HCT116 (cell line): ENCODE measurements at regions not wholly inside any gene's neighbourhood (a gene's known extent, or its start where the extent isn't known, plus 50 kb on each side); places are given as distances from the start of the nearest gene placed in this dataset.
"Not testable (repeated sequence)": the region's sequence is repeated elsewhere in the genome, so short reads cannot be mapped to it uniquely, and the experiment has no call there.

ENCODE experiments used
- ATAC-seq: fragments of 200-7000 bp; cut with Tn5 transposase; 2 replicates; pipeline ENCODE4 v1.9.1; 2020; ENCODE audit warnings: mild to moderate bottlenecking, moderate library complexity
- BruUV-seq: library from RNA; stranded (reverse); fragments of 400-500 nt; replicated peaks from 2 replicates; lab custom pipeline; 2021; lab: Mats Ljungman, UMichigan
- CTCF ChIA-PET: fragments of 300-600 bp; sonication (Branson Sonifier 250); formaldehyde crosslinking; loops from one replicate; lab custom pipeline; 2021; ENCODE audit warnings: antibody characterized with exemption; lab: Charles Lee
- POLR2A ChIA-PET: fragments of 300-600, 350-600 bp; sonication (Branson Sonifier 250); formaldehyde crosslinking; loops from one replicate; lab custom pipeline; 2021; ENCODE audit warnings: antibody characterized with exemption; lab: Charles Lee
- RAD21 ChIA-PET, 2 experiments: fragments of 300-600 bp; sonication (Branson Sonifier 250); formaldehyde crosslinking; loops; one replicate each; lab custom pipeline; 2023; ENCODE audit warnings: low total read pairs in 2 of 2; ENCODE audit not compliant: uncharacterized antibody in 2 of 2, unreplicated experiment in 2 of 2, low non-redundant PET in 1 of 2; lab: Charles Lee
- DNase-seq: peaks from one replicate; pipeline ENCODE4 v3.0.0-alpha.2; 2010; ENCODE audit warnings: low read depth, low spot score
- H2AFZ ChIP-seq: fragments of 200-600 bp; shearing (Covaris generic), sonication (generic); 2 replicates; pipeline ENCODE4 v1.6.1; 2017; ENCODE audit warnings: low read depth, mixed run types, mixed read lengths, antibody characterized with exemption, low read length; ENCODE audit not compliant: poor library complexity, severe bottlenecking
- H3K27ac ChIP-seq: 2 replicates; pipeline ENCODE4 v1.5.1; 2012; ENCODE audit warnings: low read depth, low read length
- H3K27me3 ChIP-seq: fragments of 200-600 bp; sonication (generic); 2 replicates; pipeline ENCODE4 v1.6.1; 2016; ENCODE audit warnings: mixed run types, low read length, mixed read lengths; ENCODE audit not compliant: insufficient read depth
- H3K36me3 ChIP-seq, 2 experiments: fragments of 200-500 bp in 1 of 2; fragments of 200-600 bp in 1 of 2; sonication (Bioruptor generic) in 1 of 2; sonication (generic) in 1 of 2; 2 replicates each; pipeline versions ENCODE4 v1.5.1 to v1.6.1; 2014 to 2016; ENCODE audit warnings: low read length in 2 of 2, inconsistent platforms in 1 of 2, mixed read lengths in 1 of 2, mixed run types in 1 of 2; ENCODE audit not compliant: insufficient read depth in 2 of 2, control insufficient read depth in 1 of 2
- H3K4me1 ChIP-seq, 2 experiments: fragments of 200-600 bp in 1 of 2; sonication (generic) in 1 of 2; 2 replicates each; pipeline versions ENCODE4 v1.5.1 to v1.6.1; 2012 to 2017; ENCODE audit warnings: low read length in 2 of 2, inconsistent platforms in 1 of 2, mild to moderate bottlenecking in 1 of 2, mixed read lengths in 1 of 2, mixed run types in 1 of 2, moderate library complexity in 1 of 2; ENCODE audit not compliant: insufficient read depth in 2 of 2, control insufficient read depth in 1 of 2
- H3K4me2 ChIP-seq: fragments of 200-600 bp; sonication (generic); 2 replicates; pipeline ENCODE4 v1.6.1; 2017; ENCODE audit warnings: mixed run types, low read length, mixed read lengths
- H3K4me3 ChIP-seq, 2 experiments: fragments of 200-600 bp in 1 of 2; sonication (generic) in 1 of 2; replicated peaks in 1 of 2; 2 replicates each; pipeline ENCODE4 v1.5.1; 2011 to 2016; ENCODE audit warnings: low read length in 2 of 2, control low read depth in 1 of 2, low read depth in 1 of 2, mild to moderate bottlenecking in 1 of 2, mixed read lengths in 1 of 2, mixed run types in 1 of 2
- H3K79me2 ChIP-seq: fragments of 200-600 bp; sonication (generic); 2 replicates; pipeline ENCODE4 v1.6.1; 2017; ENCODE audit warnings: mild to moderate bottlenecking, mixed run types, low read length, moderate library complexity, mixed read lengths; ENCODE audit not compliant: insufficient read depth
- H3K9ac ChIP-seq: fragments of 200-600 bp; sonication (generic); 2 replicates; pipeline ENCODE4 v1.6.1; 2016; ENCODE audit warnings: low read length, mixed read lengths
- H3K9me2 ChIP-seq: fragments of 200-600 bp; sonication (generic), shearing (Covaris generic); 2 replicates; pipeline ENCODE4 v1.6.1; 2017; ENCODE audit warnings: mixed run types, mild to moderate bottlenecking, moderate library complexity; ENCODE audit not compliant: insufficient read depth
- H3K9me3 ChIP-seq, 2 experiments: fragments of 200-500 bp in 1 of 2; fragments of 200-600 bp in 1 of 2; sonication (Bioruptor generic) in 1 of 2; sonication (generic) in 1 of 2; 2 replicates each; pipeline ENCODE4 v1.6.1; 2014 to 2017; ENCODE audit warnings: low read length in 2 of 2, mixed read lengths in 2 of 2, inconsistent platforms in 1 of 2, low read depth in 1 of 2, mild to moderate bottlenecking in 1 of 2, mixed run types in 1 of 2, moderate library complexity in 1 of 2; ENCODE audit not compliant: control insufficient read depth in 1 of 2, insufficient read depth in 1 of 2
- H4K20me1 ChIP-seq: fragments of 200-600 bp; sonication (generic), shearing (Covaris generic); 2 replicates; pipeline ENCODE4 v1.6.1; 2017; ENCODE audit warnings: mixed run types, mild to moderate bottlenecking, moderate library complexity; ENCODE audit not compliant: insufficient read depth
- ATF3 ChIP-seq: IDR thresholded peaks from 2 replicates; pipeline ENCODE4 v1.6.1; 2012
- CEBPB ChIP-seq: IDR thresholded peaks from 2 replicates; pipeline ENCODE4 v1.6.1; 2012; ENCODE audit warnings: low read depth
- EGR1 ChIP-seq: IDR thresholded peaks from 2 replicates; pipeline ENCODE4 v1.6.1; 2012; ENCODE audit warnings: low read depth
- ELF1 ChIP-seq: IDR thresholded peaks from 2 replicates; pipeline ENCODE4 v1.6.1; 2012; ENCODE audit warnings: low read depth, borderline replicate concordance
- EZH2 ChIP-seq: fragments of 200-600 bp; sonication (generic); IDR thresholded peaks from 2 replicates; pipeline ENCODE4 v1.6.1; 2017; ENCODE audit warnings: antibody characterized with exemption, mixed run types
- FOSL1 ChIP-seq: IDR thresholded peaks from 2 replicates; pipeline ENCODE4 v1.6.1; 2012; ENCODE audit warnings: low read depth
- JUND ChIP-seq: IDR thresholded peaks from 2 replicates; pipeline ENCODE4 v1.6.1; 2012
- POLR2A ChIP-seq: IDR thresholded peaks from 2 replicates; pipeline ENCODE4 v1.7.0; 2011; ENCODE audit warnings: borderline replicate concordance; ENCODE audit not compliant: insufficient read depth, insufficient read length; ENCODE audit errors: extremely low read depth
- POLR2AphosphoS5 ChIP-seq: IDR thresholded peaks from 2 replicates; pipeline ENCODE4 v1.6.1; 2011; ENCODE audit warnings: mild to moderate bottlenecking, low read depth, low read length, moderate library complexity
- SIN3A ChIP-seq: IDR thresholded peaks from 2 replicates; pipeline ENCODE4 v1.6.1; 2012; ENCODE audit warnings: low read depth
- SP1 ChIP-seq: IDR thresholded peaks from 2 replicates; pipeline ENCODE4 v1.6.1; 2012; ENCODE audit warnings: low read depth
- SRF ChIP-seq: IDR thresholded peaks from 2 replicates; pipeline ENCODE4 v1.6.1; 2012; ENCODE audit warnings: low read depth
- ZNF274 ChIP-seq: fragments of 200-500 bp; sonication (Bioruptor generic); IDR thresholded peaks from 2 replicates; pipeline ENCODE4 v1.6.1; 2014; ENCODE audit warnings: mild to moderate bottlenecking, low read depth, low read length, inconsistent platforms
- intact Hi-C: fragments of 100-400 bp; cut with micrococcal nuclease; formaldehyde crosslinking; loops from 2 replicates; pipeline ENCODE4 v1.10.0; 2022
- TF ChIP-seq, protein P1 (sequence below), 3 experiments: fragments of 200-600 bp in 1 of 3; sonication (generic) in 1 of 3; IDR thresholded peaks in 2 of 3; conservative IDR thresholded peaks in 1 of 3; 2 replicates each; pipeline ENCODE4 v1.5.1; 2012 to 2017; ENCODE audit warnings: low read depth in 2 of 3, low read length in 2 of 3, antibody characterized with exemption in 1 of 3, borderline replicate concordance in 1 of 3, control low read depth in 1 of 3, mild to moderate bottlenecking in 1 of 3, mixed read lengths in 1 of 3, mixed run types in 1 of 3, moderate library complexity in 1 of 3; ENCODE audit not compliant: insufficient read depth in 1 of 3

- Histone ChIP-seq H3K4me2 (no peak overlapping the region), H3K9me3 (no peaks in the 10 kb centered on the region), H3K9ac (no peak overlapping the region), H3K27me3 (no peaks in the 10 kb centered on the region), H3K9me2 (no peaks in the 10 kb centered on the region), H4K20me1 (no peaks in the 10 kb centered on the region), H3K4me3 (no peak overlapping the region), H3K79me2 (no peaks in the 10 kb centered on the region), H3K4me1 (no peaks in the 10 kb centered on the region), H2AFZ (no peak overlapping the region), H3K27ac (no peak overlapping the region), H3K36me3 (no peaks in the 10 kb centered on the region)
- no peak for ATAC-seq
- ChIA-PET CTCF (no interaction called here), POLR2A (no interaction called here), RAD21 (no interaction called here)
- BruUV-seq: no TSS peak
- DNase-seq: no peak
- intact Hi-C loops: no loop called here
- TF ChIP-seq CEBPB (no peak), ELF1 (no peak), SRF (no peak), POLR2A (no peak), ATF3 (no peak), SP1 (no peak), JUND (no peak), EGR1 (no peak), SIN3A (no peak), FOSL1 (no peak), ZNF274 (no peak), POLR2AphosphoS5 (no peak), EZH2 (no peak)
- TF ChIP-seq, protein P1, sequence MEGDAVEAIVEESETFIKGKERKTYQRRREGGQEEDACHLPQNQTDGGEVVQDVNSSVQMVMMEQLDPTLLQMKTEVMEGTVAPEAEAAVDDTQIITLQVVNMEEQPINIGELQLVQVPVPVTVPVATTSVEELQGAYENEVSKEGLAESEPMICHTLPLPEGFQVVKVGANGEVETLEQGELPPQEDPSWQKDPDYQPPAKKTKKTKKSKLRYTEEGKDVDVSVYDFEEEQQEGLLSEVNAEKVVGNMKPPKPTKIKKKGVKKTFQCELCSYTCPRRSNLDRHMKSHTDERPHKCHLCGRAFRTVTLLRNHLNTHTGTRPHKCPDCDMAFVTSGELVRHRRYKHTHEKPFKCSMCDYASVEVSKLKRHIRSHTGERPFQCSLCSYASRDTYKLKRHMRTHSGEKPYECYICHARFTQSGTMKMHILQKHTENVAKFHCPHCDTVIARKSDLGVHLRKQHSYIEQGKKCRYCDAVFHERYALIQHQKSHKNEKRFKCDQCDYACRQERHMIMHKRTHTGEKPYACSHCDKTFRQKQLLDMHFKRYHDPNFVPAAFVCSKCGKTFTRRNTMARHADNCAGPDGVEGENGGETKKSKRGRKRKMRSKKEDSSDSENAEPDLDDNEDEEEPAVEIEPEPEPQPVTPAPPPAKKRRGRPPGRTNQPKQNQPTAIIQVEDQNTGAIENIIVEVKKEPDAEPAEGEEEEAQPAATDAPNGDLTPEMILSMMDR (IDR thresholded peaks at IDR 0.05 in 2 of 3, conservative IDR thresholded peaks at IDR 0.05 in 1 of 3; ENCODE audit: borderline replicate concordance in 1 of 3, insufficient read depth in 1 of 3, low read depth in 2 of 3, low read length in 2 of 3): no peak
Observed at GRCh38 chr13:81104035-81104715, 763.2 kb upstream of the SPRY2 start.

DNA sequence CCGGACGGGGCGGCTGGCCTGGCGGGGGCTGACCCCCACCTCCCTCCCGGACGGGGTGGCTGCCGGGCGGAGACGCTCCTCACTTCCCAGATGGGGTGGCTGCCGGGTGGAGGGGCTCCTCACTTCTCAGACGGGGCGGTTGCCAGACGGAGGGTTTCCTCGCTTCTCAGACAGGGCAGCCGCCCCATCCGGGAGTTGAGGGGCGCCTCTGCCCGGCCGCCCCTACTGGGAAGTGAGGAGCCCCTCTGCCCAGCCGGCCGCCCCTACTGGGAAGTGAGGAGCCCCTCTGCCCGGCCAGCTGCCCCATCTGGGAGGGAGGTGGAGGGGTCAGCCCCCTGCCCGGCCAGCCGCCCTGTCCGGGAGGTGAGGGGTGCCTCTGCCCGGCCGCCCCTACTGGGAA is 761.1 kb upstream of the SPRY2 start:
- POLR2A ChIA-PET, H3K27ac ChIP-seq, RAD21 ChIA-PET, H3K79me2 ChIP-seq, H4K20me1 ChIP-seq, H3K9me3 ChIP-seq, H3K27me3 ChIP-seq, CTCF ChIA-PET, intact Hi-C loops, DNase-seq, ATAC-seq, H3K4me2 ChIP-seq, BruUV-seq, H2AFZ ChIP-seq, H3K4me3 ChIP-seq, H3K9ac ChIP-seq, H3K4me1 ChIP-seq, H3K36me3 ChIP-seq, H3K9me2 ChIP-seq: not testable (repeated sequence)
